AG08396 (cell line): ENCODE measurements at regions not wholly inside any gene's neighbourhood (a gene's known extent, or its start where the extent isn't known, plus 50 kb on each side); places are given as distances from the start of the nearest gene placed in this dataset.
A peak's percentile ranks its signal among the peaks of the same experiment; 100 is the strongest.

Source experiments
- DNase-seq: peaks from one replicate; pipeline ENCODE4 v3.0.0; 2012; ENCODE audit warnings: low spot score, mixed read lengths

DNA sequence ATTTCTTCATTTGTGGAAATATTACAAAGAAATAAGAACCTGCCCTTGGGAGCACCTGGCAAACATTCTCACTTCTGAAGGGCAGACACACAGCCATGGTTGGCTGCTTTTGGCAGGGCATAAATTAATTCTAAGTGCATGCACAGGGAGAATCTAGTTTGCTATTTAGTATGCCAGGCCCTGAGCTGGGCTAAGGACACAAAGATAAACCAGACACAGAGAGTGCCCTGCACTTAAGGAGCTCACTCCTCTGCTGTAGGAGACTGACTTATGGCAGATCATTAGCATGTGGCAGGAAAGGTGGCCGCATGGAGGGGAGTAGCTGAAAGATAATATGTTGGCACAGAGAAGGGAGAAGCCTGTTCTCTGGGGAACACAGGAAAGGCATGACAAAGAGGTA, 367.0 kb downstream of the LPIN1 start:
- no peak for DNase-seq

DNA sequence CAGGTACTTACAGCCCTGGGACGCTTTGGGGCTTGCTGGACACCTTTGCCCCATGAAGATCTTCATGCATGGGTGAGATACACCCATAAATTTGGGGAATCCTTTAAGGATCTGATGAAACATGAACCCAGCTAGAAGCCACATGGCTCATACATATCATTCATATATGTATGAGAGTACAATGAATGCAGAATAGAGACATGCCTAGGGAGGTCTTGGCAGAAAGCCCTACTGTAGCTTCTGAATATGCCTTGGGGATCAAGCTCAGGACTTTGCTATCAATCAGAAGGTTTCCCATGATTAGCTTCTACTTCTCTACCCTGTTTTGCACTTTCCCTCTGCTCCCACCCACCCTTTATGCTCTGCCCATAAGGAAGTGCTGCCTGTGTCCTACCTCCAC, 368.4 kb downstream of the LPIN1 start:
- DNase-seq: no peak

DNA sequence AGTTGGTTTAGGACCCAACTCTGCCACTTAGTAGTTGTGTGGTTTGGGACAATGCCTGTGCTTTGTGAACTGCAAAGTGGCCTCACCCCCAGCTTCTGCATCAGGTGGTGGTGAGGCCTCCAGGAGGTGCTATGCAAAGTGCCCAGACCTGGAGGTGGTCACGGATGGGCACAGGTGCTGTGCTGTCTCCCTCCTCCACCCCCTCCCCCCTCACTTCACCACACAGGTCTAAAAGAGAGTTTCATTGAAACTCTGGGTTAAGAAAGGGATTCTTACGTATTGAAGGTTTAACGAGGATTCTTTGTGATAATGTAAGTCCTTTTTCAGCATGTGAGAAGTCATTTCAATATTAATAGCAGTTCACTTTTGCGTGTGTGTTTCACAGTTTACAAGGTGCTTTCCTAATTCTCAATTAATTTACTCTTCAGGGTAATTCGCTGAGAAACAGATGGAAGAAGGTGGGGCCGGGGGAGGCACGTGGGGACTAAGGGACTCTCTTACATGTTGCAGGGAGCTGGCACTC, 369.9 kb downstream of the LPIN1 start:
- no peak for DNase-seq

DNA sequence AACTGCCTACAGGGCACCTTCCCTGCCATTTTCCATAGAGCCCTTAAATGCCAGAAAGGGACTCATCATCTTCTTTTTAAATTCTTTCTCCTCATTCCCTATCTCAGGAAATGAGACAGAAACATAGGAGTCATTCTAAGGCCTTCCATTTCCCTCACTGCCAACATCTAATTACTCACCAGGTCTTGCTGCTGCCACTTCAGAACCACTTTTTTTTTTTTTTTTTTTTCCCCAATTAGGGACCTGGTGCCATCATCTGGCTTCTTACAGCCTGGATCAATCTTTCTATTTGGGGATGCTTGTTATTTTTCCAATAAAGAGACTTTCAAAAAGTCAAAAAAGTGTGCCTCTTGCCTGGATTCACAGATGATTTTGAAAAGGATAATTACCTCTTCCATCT, 373.4 kb downstream of the LPIN1 start:
- peak; percentile 15 for DNase-seq

DNA sequence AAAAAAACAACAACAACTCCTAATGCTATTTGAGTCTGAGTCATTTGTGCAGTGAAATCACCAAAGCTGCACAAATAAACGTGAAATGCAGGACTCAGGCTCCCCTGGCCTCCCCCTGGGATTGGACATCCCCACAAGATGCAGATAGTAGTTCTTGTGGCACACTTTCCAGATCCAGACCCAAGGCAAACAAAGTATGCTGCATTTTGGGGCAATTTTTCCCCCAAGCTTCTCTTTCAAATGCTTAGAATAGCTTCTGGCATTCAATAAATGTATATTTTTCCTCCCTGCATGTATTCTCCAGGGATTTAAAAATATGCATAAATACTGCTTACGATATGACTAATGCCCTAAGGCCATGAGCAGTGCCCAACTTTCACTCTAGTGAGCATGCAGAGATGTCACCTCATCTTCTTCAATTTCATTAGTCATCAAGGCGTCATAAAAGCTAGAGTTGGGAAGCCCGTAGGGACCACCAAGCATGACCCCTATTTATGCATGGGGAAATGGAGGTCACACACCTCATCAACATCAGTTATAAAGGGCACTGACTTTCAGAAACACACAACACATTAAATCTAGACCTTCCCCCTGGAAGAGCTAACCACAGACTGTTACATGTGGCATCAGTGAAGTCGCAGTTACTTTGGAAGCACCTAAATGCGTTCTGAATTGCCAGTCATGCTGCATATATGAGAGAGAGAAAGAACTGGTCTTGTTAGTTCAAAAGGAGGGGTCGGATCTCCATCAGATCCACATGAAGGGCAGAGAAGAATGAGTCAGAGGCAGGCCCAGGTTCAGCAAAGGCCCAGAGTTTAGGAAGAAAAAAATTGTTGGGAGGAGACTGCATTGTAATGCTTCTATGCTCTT, 374.1 kb downstream of the LPIN1 start:
- DNase-seq: no peak

DNA sequence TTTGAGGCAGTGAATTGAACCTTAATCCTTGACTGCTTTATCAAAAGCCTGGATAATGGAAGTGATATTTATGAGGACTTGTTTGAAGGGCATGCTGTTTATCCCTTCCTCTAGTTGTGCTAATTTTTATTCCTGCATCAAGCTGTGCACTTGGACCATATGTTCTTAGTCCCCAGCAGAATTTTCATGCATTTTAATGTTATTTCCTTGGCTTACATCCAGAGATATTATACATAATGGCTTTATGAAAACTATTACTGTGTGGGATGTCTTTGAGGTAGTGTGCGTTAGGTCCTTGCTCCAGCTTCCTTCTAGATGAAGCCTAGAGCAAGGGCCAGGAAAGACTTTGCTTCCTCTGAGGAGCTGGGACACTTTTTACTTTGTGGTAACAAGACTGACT, 378.4 kb downstream of the LPIN1 start:
- DNase-seq: no peak

DNA sequence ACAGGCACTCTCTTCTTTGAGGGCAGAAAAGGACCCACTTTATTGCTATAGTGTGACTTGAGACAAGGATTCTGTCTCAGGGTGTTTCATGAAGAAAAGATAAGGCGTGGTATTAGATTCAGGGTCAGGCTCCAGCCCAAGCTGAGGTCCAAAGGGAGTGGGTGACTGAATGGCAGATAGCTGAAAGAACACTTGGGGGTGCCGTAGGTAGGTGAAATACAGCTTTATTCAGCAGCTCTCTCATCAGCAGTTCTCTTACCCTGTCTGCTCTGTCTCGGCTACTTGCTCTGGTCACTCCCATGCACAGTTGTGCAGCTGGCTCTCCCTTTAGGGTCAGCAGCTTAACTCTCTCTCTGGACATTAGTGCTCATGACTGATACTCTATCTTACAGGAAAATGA, 379.9 kb downstream of the LPIN1 start:
- no peak for DNase-seq

DNA sequence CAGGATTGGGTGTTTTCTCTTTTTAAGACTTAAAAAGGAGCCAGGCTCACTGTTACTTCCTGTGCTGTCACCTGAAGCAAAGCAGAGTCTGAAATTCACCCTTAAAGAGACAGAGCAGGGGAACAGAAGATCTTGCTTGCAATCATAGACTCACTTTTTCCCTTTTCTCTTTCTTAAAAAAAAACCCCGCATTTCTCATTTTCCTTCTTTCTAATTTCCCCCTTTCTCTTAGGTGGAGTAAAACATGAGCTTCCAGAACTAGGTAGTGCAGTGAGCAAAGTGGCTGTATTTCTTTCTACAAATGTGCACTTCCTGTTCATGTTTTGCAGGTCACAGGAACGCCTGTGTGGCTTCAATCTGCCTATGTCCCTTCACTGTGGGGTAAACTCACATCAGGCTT, 381.2 kb downstream of the LPIN1 start:
- no peak for DNase-seq

DNA sequence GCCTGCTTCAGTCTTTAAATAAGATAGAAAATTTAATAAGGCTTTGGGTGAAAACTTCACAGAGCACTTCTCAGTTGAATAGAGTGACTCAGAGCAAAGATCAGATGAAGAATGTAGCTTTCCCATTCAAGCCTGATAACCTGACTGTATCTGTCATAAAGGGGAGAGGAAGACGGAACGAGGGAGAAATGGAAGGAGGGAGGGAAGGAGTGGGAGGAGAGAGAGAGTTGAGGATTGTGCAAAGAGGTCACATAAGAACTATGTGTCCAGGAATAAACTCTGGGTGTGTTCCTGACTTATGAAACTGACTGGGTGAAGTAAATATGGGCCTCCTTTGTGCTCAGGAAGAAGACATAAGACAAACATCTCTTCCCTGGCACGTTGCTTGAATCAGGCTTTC, 385.5 kb downstream of the LPIN1 start:
- DNase-seq: no peak

DNA sequence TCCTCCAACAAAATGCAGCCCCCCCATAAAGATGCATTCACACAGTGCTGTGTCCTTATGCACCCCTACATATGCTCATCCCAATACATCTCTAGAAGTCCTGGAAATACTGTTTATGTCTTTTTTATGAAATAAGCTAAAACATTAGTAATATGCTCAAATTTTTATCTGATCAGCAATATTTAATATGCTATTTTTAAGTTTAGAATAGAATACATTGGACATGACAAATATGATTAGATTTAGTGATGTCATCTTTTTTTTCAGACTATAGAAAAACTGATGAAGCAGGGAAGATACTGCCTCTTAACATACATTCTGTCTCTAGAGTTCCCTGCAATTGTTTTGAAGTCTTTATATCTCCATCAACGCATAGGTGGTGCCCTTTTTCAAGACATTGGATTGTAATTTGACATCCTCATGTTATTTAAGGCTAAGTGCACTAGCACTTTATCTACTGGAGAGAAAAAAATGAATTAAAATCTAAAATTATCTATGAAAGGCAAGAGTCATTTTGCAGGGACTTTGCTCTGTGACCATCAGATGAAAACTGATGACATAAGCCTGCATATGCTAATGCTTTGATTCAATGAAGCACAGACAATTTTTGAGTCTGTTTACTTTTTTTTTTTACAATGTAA, 395.3 kb downstream of the LPIN1 start:
- DNase-seq: no peak

DNA sequence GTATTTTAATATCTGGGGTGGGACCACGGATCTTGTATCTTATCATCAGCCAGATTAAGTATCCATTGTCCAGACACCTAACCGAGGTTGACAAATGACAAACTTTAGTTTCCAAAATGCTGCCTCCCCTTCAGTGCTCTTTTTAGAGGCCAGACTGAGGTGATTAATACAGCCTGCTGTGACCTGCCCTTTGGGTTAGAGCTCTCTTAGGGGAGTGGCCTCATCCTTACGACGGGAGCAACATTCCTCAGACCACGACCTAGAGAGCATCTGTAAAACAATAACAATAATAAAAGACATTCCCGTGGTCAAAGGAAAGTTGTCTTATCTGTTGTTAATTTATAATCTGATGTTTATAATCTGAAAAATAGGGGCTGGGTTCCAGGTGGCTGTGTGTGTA, 405.3 kb downstream of the LPIN1 start:
- DNase-seq: no peak

DNA sequence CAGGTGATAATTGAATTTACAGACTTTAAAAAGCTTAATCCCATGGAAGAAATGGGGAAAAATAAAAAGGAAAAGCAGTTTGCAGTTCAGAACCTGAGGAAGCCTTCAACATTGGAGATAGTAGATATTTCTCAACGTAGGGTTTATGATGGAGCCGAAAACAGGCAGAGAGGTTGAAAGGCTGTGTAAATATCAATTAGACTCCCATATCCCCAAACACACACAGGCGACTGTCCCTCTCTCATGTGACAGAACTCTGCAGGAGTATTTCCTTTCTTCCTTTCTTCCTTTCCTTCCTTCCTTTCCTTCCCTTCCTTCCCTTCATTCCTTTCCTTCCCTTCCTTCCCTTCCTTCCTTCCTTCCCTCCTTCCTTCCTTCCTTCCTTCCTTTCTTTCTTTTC, 406.5 kb downstream of the LPIN1 start:
- DNase-seq: no peak

DNA sequence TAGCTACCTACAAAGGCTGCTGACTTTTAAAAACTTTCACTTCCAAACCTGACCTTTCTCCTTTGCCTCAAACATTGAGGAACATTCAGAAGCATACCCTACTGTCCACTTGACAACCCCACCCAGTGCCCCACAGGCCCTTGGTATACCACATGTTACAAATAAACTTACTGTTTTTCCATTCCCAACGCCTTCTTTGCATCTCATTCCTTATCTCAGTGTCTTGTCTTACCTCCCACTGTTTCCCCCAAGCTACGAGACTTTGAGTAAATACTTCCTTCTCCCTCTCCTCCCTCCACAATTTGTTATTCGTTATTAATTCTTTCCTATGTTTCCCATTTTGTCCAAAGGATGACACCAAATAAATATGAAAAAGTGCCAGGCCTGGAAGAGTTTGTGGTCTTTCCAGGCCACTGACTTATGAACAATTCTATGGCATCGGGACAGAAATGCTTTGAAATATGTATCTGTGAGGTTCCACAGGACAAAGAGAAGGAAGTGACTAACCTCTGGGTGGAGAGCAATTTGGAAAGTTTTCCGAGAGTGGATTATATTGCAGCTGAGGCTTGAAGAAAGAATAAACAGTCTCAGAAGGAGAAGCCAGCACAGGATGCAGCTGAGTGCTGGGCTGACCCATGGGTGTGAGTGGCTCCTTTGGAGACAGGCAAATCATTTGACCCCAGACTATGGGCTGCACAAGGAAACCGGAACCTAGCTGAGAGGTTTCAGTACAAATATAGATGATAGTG, 409.0 kb downstream of the LPIN1 start:
- DNase-seq: peak; percentile 62

DNA sequence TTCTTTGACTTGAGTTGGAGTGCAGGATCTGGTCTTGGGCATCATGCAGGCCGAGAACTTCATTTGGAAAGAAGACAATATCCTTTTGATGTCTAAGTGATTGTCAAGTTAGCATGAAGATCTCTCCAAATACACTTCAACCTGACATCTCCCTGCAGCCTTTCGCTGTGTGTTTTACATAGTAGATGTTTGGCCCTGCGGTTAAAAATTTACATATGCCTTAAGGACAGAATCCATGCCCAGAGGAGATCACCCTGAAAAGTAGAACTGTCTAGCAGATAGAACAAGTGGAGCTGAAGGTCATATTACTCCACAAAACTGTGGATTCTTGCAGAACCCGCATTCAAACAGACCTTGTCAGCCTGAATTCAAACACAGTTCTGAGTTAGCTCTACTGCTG, 409.9 kb downstream of the LPIN1 start:
- no peak for DNase-seq

DNA sequence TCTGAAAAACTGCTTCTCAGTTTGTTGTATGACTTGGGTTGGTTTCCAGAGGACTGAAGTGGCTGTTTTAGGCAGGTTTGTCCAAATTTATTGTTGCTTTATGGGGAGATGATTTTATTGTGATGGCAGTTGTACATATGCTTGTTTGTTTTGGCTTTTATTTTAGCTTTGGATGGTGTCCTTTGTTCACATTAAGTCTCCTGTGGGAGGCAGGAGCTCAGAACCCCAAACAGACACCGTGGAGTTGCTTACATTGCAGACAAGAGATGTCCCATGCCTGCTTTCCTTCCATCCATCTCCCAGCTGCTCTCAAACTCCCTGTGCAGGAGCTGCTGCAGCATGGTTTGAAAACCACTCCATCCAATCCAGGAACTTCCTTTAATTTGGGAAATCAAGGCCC, 414.7 kb downstream of the LPIN1 start:
- DNase-seq: no peak

DNA sequence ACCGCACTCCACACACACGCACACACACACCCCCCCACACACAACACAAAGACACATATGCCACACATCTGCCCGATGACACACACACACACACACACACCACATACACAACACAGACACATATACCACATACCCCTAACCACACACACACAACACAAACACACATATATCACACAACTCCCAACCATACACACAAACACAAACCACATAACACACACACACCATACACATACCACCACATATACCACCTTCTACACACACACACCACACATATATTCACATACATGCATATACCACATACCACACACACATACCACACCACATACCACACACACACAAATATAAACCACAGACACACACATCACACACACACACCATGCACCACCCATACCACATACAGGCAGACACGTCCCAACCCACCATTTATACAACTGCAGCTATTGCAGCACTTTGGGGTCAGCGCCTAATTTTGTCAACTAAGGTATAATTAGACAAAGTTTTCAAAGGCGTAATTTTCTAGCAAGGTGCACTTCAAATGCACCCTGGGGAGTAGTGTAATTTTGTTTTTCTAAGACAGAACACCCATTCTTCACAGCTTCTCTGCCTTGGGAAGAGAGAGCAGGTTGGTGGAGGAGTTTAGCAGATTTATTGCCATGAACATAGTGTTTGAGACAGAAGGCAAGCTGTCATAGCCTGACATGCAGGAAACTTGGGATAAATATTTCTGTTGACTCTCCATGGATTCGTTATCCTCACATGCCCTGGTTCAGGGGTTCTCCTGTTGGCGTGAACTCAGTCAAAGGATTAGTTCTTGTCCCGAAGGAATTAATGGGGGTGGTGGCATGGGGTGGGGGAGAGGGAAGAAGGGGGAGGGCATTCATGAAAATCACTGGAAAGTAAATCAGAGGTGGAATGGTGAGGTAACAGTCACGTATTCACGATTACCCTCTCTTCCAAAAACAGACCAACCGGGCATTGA, 416.1 kb downstream of the LPIN1 start:
- DNase-seq: no peak

DNA sequence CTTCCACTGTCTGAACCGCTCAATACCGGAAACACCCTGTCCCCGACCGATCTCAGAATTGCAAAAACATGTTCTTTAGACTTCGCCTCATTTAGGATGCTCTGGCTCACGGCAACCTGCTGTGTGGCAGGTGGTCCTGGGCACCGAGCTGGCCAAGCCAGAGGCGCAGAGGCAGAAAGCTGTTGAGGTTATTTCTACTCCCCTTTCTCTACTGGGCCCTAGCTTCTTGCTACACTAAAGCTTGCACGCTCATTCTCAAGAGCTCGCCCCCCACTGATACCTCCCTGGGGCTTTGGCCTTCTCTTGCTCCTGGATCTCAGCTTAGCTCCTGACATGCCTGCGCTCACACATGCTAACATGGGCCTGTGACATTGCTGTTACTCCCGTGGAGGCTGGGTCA, 417.4 kb downstream of the LPIN1 start:
- DNase-seq: no peak

DNA sequence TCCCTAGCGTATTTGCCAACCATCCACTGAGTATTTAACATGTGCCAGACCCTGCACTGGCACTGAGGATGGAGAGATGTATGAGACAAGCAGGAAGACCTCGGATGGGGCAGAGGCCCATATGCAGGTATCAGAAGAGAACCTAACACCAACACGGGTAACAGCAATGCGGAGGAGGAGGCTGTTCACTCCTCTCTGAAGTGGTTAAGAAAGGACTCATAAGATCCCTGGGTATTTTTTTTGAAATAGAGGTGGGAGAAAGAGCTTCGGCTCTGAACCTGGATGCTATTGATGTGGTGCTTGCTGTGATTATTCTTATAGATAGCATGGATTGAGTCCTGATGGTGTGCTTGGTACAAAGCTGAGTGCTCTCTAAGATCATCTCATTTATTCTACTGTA, 418.3 kb downstream of the LPIN1 start:
- no peak for DNase-seq

DNA sequence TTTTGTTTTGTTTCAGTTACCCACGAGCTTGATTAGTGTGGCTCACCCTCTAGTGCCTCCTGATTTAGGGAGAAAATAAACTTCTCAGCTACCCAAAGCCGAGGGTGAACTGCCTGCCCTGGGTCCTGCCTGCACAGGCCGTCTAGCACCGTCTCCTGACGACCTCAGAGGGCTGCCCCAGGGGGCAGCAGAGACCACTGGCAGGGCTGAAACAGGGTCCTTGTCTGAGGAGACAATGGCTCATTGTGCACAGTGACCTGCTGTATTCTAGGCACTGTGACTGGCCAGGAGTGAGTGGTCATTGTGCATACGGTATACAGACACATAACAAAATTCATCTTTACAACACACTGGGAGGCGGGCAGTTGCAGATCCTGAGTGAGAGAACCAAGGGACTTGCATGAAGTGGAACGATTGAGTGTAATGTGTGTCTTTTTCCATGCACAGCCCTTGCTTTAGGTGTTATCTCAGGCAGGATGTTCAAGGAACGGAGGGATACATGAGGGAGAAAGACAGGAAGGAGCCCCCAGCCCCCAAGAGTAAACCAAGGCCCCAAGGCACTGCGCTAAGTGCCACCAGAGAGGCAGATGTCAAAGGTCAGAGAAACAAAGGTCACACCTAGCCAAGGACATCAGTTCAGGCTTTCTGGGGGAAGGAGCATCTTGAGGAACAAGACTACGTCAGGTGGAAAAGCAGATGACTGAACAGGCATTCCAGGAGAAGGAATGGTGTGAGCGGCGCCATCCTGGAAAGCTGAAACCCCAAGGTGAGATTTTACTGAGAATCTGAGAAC, 421.3 kb downstream of the LPIN1 start:
- no peak for DNase-seq

DNA sequence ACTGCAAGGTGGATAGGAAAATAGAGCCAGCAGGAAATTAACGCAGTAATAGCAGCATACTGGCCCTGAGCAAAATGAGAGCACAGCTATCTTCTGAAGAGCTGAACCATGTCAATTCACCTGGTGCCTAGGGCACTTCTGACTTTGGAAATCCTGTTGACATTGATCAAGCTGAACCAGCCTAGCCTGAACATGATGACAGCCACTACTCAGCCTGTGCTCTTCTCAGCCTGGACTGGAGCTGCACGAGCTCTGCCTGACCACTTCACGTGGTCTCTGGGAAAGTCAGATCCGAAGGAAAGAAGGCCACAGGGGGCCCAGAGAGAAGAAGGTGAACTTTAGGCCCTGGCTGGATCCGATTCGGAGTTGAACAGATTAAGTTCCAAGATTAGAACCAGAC, 421.9 kb downstream of the LPIN1 start:
- DNase-seq: no peak
